ENCODE measurements at regions not wholly inside any gene's neighbourhood (a gene's known extent, or its start where the extent isn't known, plus 50 kb on each side); places are given as distances from the start of the nearest gene placed in this dataset.

GRCh38 chr11:82494988-82495432, 238.7 kb downstream of the FAM181B start:
- CTCF ChIA-PET: no interaction called here
- Histone ChIP-seq H2AFZ (ENCODE audit: low read depth, low read length) (no peak overlapping the region), H3K9me1 (replicated peaks; ENCODE audit: control insufficient read depth, extremely low read depth, insufficient read depth, low read length) (no peaks in the 10 kb centered on the region), H3K79me2 (ENCODE audit: control insufficient read depth, insufficient read depth, low read length) (no peaks in the 10 kb centered on the region), H3K9me3 (replicated peaks; ENCODE audit: control insufficient read depth, insufficient read depth, low read length) (peaks cover 2% of the 10 kb centered on the region), H3K36me3 (ENCODE audit: control insufficient read depth in 2 of 2, extremely low read depth in 1 of 2, insufficient read depth in 2 of 2, low read length in 2 of 2) (no peaks in the 10 kb centered on the region), H4K20me1 (replicated peaks; ENCODE audit: control insufficient read depth, extremely low read depth, insufficient read depth, low read length) (no peaks in the 10 kb centered on the region), H3K9ac (replicated peaks; ENCODE audit: extremely low read depth, insufficient read depth, low read length) (no peak overlapping the region), H3K4me1 (ENCODE audit: control insufficient read depth, extremely low read depth, insufficient read depth, low read length) (no peaks in the 10 kb centered on the region), H3K27me3 (ENCODE audit: control insufficient read depth in 2 of 2, insufficient read depth in 2 of 2, low read length in 2 of 2) (no peaks in the 10 kb centered on the region), H3K4me3 (replicated peaks in 1 of 3; ENCODE audit: insufficient read depth in 1 of 3, low read depth in 1 of 3, low read length in 3 of 3) (no peak overlapping the region), H3K4me2 (ENCODE audit: insufficient read depth, low read length) (no peak overlapping the region), H3K27ac (ENCODE audit: insufficient read depth, low read depth, low read length) (no peak overlapping the region)
- dilution Hi-C loops (cut with MboI; ENCODE audit: extremely low pct_ligation_motif_present, low sequenced_read_pairs): no loop called here
- intact Hi-C loops (cut with micrococcal nuclease): no loop called here
- FAIRE-seq (no peak), DNase-seq (ENCODE audit: low read depth, low spot score) (no peak)
- no TSS peak for BruUV-seq (replicated peaks)
- POLR2A ChIA-PET: no interaction called here
- TF ChIP-seq MAX (IDR thresholded peaks at IDR 0.05; ENCODE audit: insufficient read depth, insufficient read length) (no peak), EZH2 (IDR thresholded peaks at IDR 0.05; ENCODE audit: borderline replicate concordance, low read depth, low read length, severe bottlenecking) (no peak), JUN (IDR thresholded peaks at IDR 0.05; ENCODE audit: borderline replicate concordance, insufficient read depth, insufficient read length, low read depth) (no peak), FOS (IDR thresholded peaks at IDR 0.05; ENCODE audit: borderline replicate concordance, insufficient read depth, low read length) (no peak), CTCF (IDR thresholded peaks at IDR 0.05; ENCODE audit: extremely low read depth in 1 of 2, insufficient read depth in 1 of 2, low read depth in 1 of 2, low read length in 2 of 2) (no peak), POLR2A (IDR thresholded peaks at IDR 0.05; ENCODE audit: low read depth, low read length) (no peak), GATA2 (IDR thresholded peaks at IDR 0.05; ENCODE audit: insufficient read depth, insufficient read length, low read depth, low read length) (no peak), MYC (IDR thresholded peaks at IDR 0.05; ENCODE audit: low read depth, low read length) (no peak), POLR2AphosphoS5 (IDR thresholded peaks at IDR 0.05; ENCODE audit: insufficient read depth, low read depth, low read length) (no peak)
